T-helper 2 cell treated with Interferon-gamma antibody and Interleukin-4, amounts not matched to agents 5 μg/mL and 100 μg/mL, for 36 hours (primary cell): ENCODE measurements at regions not wholly inside any gene's neighbourhood (a gene's known extent, or its start where the extent isn't known, plus 50 kb on each side); places are given as distances from the start of the nearest gene placed in this dataset.
"Not testable (repeated sequence)": the region's sequence is repeated elsewhere in the genome, so short reads cannot be mapped to it uniquely, and the experiment has no call there.

Source experiments
- DNase-seq: peaks from one replicate; pipeline ENCODE4 v3.0.0; 2021; ENCODE audit warnings: low spot score
- H3K27ac Mint-ChIP-seq: one replicate; pipeline ENCODE4 v1.8.0; 2021; ENCODE audit warnings: mild to moderate bottlenecking, mixed read lengths
- H3K27me3 Mint-ChIP-seq: one replicate; pipeline ENCODE4 v1.8.0; 2021; ENCODE audit warnings: low read depth, mixed read lengths
- H3K36me3 Mint-ChIP-seq: one replicate; pipeline ENCODE4 v1.8.0; 2021; ENCODE audit warnings: low read depth, mixed read lengths
- H3K4me1 Mint-ChIP-seq: one replicate; pipeline ENCODE4 v1.8.0; 2021; ENCODE audit warnings: low read depth, mixed read lengths
- H3K4me3 Mint-ChIP-seq: one replicate; pipeline ENCODE4 v1.8.0; 2022; ENCODE audit warnings: mild to moderate bottlenecking, moderate library complexity, mixed read lengths
- H3K9me3 Mint-ChIP-seq: one replicate; pipeline ENCODE4 v1.8.0; 2021; ENCODE audit warnings: mixed read lengths

DNA sequence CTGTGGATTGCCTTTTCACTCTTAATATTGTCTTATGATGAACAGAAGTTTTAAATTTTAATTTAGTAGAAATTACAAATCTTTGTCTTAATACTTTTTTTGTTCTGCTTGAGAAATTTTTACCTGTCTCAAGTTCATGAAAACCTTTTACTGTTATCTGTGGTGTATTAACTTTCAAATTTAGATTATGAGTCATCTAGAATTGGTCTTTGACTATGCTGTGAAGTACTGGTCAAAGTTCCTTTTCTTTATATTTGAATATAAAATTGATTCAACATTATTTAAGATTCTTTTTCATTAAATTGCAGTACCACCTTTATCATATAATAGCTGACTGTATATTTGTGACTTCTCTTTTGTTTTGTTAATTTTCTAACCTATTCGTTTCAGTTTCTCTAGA lies 1385.5 kb upstream of the ZEB2 start:
- Mint-ChIP-seq H3K27ac (no peak overlapping the region), H3K4me1 (no peaks in the 10 kb centered on the region), H3K27me3 (no peaks in the 10 kb centered on the region), H3K9me3 (no peaks in the 10 kb centered on the region), H3K4me3 (no peak overlapping the region), H3K36me3 (no peaks in the 10 kb centered on the region)
- no peak for DNase-seq

DNA sequence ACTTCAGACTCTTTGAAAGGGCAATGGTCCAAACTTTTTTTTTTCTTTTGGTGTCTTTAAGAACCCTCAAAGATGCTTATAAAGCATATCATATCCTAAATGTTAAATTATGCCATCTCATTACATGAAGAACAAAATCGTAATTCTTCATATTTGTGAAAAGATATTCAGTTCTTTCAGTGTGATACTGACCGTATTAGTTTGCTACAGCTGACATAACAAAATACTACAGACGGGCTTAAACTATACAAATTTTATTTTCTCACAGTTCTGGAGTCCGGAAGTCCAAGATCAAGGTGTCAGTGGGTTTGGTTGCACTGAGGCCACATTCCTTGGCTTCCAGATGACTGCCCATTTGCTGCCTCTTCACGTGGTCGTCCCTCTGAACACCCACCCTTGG lies 1377.2 kb upstream of the ZEB2 start:
- Mint-ChIP-seq H3K36me3 (no peaks in the 10 kb centered on the region), H3K27ac (no peak overlapping the region), H3K4me1 (no peaks in the 10 kb centered on the region), H3K4me3 (no peak overlapping the region), H3K27me3 (no peaks in the 10 kb centered on the region), H3K9me3 (no peaks in the 10 kb centered on the region)
- DNase-seq: no peak

DNA sequence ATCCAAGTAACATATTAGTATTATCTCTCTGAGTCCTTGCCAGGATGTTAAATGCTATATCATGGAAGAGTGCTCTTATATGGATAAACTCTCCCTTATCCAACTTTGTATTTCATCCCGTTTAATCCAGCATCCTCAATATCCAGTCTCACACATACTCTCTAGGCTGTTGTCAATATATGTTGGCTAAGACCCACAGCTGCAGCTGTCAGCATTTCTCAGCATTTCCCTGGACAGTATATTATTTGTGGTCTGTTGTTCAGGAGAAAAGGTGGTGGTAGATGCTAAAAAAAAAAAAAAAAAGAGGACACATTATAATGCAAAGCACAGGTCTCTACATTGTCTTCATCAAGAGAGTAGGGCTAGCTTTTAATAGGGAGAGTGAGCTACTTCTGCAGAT lies 1368.0 kb upstream of the ZEB2 start:
- no peak for DNase-seq
- H3K4me1 Mint-ChIP-seq: no peaks in the 10 kb centered on the region
- no peaks in the 10 kb centered on the region for H3K36me3 Mint-ChIP-seq

DNA sequence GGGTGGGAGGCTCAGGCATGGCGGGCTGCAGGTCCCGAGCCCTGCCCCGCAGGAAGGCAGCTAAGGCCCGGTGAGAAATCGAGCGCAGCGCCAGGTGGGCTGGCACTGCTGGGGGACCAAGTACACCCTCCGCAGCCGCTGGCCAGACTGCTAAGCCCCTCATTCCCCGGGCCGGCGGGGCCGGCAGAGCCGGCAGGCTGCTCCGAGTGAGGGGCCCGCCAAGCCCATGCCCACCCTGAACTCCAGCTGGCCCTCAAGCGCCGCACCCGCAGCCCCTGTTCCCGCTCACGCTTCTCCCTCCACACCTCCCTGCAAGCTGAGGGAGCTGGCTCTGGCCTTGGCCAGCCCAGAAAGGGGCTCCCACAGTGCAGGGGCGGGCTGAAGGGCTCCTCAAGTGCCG lies 1361.1 kb upstream of the ZEB2 start:
- H3K27me3 Mint-ChIP-seq, H3K4me1 Mint-ChIP-seq, H3K36me3 Mint-ChIP-seq, H3K27ac Mint-ChIP-seq, H3K9me3 Mint-ChIP-seq, DNase-seq, H3K4me3 Mint-ChIP-seq: not testable (repeated sequence)

More for the DNA sequence above, 1368.0 kb upstream of the ZEB2 start:
- no peaks in the 10 kb centered on the region for H3K27me3 Mint-ChIP-seq
- H3K27ac Mint-ChIP-seq: no peak overlapping the region
- no peak overlapping the region for H3K4me3 Mint-ChIP-seq
- no peaks in the 10 kb centered on the region for H3K9me3 Mint-ChIP-seq

DNA sequence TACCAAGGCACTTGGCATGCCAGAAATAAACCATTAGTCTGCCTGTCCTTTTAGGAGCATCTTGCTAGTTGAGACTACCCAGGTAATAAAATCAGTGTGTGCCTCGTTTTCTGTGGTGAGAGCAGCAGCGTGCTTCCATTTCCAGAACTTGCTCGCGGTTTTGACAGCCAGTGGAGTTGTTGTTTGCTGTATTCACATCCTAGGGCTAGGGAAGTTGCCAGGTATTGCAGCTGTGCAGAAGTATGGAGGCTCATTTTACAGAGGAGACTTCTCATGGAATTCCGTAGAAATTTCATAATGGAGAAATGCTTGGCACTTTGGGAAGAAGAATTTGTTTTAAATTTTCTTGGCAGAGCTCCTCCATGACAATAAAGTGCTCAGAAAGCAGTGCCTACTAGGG lies 1355.1 kb upstream of the ZEB2 start:
- Mint-ChIP-seq H3K4me1 (no peaks in the 10 kb centered on the region), H3K4me3 (no peak overlapping the region), H3K27me3 (no peaks in the 10 kb centered on the region), H3K36me3 (no peaks in the 10 kb centered on the region), H3K27ac (no peak overlapping the region), H3K9me3 (no peaks in the 10 kb centered on the region)
- no peak for DNase-seq

DNA sequence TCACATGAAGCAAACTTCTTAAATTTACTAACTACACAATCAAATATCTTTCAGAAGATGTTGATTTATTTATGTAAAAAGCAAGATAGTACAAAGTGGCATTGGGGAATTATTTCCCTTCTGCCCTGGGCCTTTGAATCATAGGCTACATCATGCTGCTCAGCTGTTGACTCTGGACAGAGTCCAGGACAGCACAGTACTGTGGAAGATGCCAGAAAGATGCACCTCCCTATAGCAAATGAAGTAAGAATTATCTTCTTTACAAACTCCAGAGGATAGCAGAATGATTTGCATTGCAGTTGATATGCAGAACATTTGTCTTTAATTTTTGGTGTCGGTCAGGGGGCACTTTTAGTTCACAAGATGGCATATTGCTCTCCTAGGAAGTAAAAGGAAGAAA lies 1354.5 kb upstream of the ZEB2 start:
- DNase-seq: no peak

DNA sequence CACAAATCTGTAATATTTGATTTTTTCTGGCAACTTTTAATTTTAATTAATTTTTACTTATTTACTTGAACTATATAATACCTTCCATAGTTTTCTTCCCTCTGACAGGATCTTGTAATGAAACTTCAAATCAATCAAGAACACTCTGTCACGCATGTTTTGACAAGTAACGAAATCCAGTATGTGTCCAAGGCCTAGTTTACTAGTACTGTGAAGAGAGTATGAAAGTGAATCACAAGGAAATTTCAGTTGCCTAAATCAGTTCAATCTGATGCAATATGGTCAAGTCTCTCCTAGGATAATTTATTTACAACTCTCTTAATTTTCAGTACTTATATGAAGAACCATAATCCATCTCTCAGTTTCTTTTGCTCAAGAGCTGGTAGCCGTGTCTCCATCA lies 1344.6 kb upstream of the ZEB2 start:
- H3K36me3 Mint-ChIP-seq: no peaks in the 10 kb centered on the region
- H3K9me3 Mint-ChIP-seq: no peaks in the 10 kb centered on the region
- no peak for DNase-seq
- H3K4me3 Mint-ChIP-seq: no peak overlapping the region
- no peak overlapping the region for H3K27ac Mint-ChIP-seq
- no peaks in the 10 kb centered on the region for H3K27me3 Mint-ChIP-seq
- H3K4me1 Mint-ChIP-seq: no peaks in the 10 kb centered on the region

More for the DNA sequence above, 1354.5 kb upstream of the ZEB2 start:
- Mint-ChIP-seq H3K4me3 (no peak overlapping the region), H3K27ac (no peak overlapping the region), H3K36me3 (no peaks in the 10 kb centered on the region), H3K4me1 (no peaks in the 10 kb centered on the region), H3K9me3 (no peaks in the 10 kb centered on the region), H3K27me3 (no peaks in the 10 kb centered on the region)

DNA sequence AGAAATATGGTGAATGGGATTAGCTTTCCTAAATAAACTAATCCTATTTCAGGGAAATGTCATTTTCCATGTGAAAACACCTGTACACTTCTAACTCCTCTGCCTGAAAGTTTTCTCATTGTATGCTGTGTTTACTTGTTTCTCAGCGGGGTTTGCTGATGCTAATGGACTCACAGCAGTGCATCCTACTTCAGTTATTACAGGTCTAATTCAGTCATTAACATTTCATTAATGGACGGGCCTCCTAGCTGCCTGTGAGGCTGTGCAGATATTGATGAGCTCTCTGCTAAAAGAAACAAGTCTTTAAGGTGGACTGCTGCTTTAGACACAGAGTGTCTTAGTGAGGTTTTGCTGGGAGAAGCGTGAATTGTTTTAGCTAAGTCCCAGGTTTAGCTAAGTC lies 1342.0 kb upstream of the ZEB2 start:
- H3K27me3 Mint-ChIP-seq: no peaks in the 10 kb centered on the region
- H3K4me1 Mint-ChIP-seq: no peaks in the 10 kb centered on the region
- H3K9me3 Mint-ChIP-seq: no peaks in the 10 kb centered on the region
- no peak overlapping the region for H3K27ac Mint-ChIP-seq
- no peak overlapping the region for H3K4me3 Mint-ChIP-seq
- DNase-seq: no peak
- no peaks in the 10 kb centered on the region for H3K36me3 Mint-ChIP-seq

DNA sequence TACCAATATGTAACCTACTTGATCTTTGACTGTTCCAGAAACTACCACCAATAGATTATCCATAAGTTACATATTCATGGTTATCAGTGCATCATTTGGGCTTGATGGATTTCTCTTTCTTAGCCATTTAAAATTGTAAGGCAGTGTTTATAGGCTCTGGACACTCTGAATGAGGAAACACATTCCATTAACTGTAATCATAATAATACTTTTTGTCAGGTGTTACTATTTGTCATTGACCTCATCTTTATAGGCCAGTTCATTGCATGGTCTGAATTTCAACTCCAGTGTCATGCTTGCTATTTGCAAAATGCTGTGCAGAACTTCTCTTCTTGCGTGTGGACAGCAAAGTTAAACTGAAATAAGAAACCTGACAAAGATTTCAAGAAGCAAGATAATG lies 1340.2 kb upstream of the ZEB2 start:
- Mint-ChIP-seq H3K9me3 (no peaks in the 10 kb centered on the region), H3K27ac (no peak overlapping the region), H3K27me3 (no peaks in the 10 kb centered on the region), H3K4me3 (no peak overlapping the region), H3K36me3 (no peaks in the 10 kb centered on the region), H3K4me1 (no peaks in the 10 kb centered on the region)
- no peak for DNase-seq

DNA sequence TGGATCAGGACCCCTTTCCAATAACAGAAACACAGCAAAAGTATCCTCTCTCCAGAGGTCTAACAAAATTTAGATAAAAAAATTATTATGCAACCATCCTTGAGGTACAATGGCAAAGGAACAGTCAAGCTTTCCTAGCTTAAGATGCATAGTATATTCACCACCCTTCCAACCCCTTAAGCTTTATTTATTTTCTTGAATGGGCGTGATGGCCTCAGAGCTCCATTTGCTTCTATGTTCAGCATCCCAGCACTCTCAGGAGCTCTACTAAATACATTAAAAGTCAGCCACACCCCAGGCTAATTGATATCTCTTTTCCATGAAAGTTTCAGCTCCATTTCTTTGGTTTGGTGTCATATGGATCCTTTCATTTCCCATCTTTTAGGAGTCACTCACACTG lies 1335.2 kb upstream of the ZEB2 start:
- Mint-ChIP-seq H3K36me3 (no peaks in the 10 kb centered on the region), H3K27me3 (no peaks in the 10 kb centered on the region), H3K9me3 (no peaks in the 10 kb centered on the region), H3K4me1 (no peaks in the 10 kb centered on the region), H3K27ac (no peak overlapping the region), H3K4me3 (no peak overlapping the region)
- DNase-seq: no peak

DNA sequence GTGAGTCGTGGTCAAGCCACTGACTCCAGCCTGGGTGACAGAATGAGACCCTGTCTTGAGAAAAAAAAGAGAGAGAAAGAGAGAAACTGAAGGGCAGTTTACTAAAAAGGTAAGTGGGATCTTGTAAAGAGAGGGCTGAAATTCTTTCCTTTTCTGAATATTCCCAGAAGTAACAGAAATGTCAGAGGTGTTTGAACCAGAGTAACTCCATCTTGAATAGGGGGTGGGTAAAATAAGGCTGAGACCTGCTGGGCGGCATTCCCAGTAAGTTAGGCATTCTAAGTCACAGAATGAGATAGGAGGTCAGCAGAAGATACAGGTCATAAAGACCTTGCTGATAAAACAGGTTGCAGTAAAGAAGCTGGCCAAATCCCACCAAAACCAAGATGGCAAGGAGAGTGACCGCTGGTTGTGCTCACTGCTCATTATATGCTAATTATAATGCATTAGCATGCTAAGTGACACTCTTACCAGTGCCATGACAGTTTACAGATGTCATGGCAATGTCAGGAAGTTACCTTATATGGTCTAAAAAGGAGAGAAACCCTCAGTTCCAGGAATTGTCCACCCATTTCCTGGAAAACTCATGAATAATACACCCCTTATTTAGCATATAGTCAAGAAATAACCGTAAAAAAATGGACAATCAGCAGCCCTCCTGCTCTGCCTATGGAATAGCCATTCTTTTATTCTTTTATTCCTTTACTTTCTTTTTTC lies 1334.3 kb upstream of the ZEB2 start:
- H3K36me3 Mint-ChIP-seq: no peaks in the 10 kb centered on the region
- H3K4me3 Mint-ChIP-seq: no peak overlapping the region
- DNase-seq: no peak
- H3K27me3 Mint-ChIP-seq: no peaks in the 10 kb centered on the region
- no peak overlapping the region for H3K27ac Mint-ChIP-seq
- no peaks in the 10 kb centered on the region for H3K4me1 Mint-ChIP-seq
- H3K9me3 Mint-ChIP-seq: no peaks in the 10 kb centered on the region

DNA sequence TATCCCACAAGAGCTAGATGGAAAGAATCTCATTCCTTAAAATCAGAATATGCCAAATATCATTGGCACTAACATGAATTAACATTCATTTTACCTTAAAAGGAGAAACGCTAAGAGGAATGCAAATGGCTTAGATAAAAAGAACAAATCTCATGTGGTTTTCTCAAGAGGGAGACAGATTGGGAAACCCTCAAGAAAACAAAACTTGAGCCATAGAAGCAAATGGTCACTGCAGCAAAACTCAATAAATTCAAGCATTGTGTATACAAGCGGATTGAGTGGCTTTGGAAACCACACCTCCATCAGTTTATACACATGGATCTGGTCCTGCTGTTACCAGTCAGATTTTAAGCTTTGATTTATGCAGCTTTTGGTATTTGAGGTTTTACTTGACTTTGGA lies 1331.8 kb upstream of the ZEB2 start:
- Mint-ChIP-seq H3K27me3 (no peaks in the 10 kb centered on the region), H3K4me1 (no peaks in the 10 kb centered on the region), H3K9me3 (no peaks in the 10 kb centered on the region), H3K27ac (no peak overlapping the region), H3K4me3 (no peak overlapping the region), H3K36me3 (no peaks in the 10 kb centered on the region)
- DNase-seq: no peak

DNA sequence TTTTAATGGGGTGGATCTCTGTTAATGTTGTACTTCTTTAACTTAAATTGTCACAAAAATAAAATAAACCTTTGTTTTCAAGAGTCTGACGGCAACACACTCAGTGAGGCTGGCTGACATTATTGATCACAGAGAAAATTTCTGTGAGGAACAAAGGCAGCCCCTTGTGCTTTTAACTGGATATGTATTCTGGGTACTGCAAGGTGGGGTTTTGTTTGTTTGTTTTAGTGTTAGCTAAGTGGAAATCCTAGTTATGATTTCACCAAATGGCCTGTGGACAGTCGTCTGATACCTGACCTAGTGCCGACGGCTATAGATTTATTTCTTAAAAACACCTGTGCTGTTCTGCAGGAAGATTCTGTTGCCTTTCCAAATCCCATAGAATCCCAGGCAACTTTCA lies 1329.5 kb upstream of the ZEB2 start:
- H3K36me3 Mint-ChIP-seq: no peaks in the 10 kb centered on the region
- H3K4me3 Mint-ChIP-seq: no peak overlapping the region
- H3K9me3 Mint-ChIP-seq: no peaks in the 10 kb centered on the region
- DNase-seq: no peak
- no peaks in the 10 kb centered on the region for H3K27me3 Mint-ChIP-seq
- H3K27ac Mint-ChIP-seq: no peak overlapping the region
- H3K4me1 Mint-ChIP-seq: no peaks in the 10 kb centered on the region

DNA sequence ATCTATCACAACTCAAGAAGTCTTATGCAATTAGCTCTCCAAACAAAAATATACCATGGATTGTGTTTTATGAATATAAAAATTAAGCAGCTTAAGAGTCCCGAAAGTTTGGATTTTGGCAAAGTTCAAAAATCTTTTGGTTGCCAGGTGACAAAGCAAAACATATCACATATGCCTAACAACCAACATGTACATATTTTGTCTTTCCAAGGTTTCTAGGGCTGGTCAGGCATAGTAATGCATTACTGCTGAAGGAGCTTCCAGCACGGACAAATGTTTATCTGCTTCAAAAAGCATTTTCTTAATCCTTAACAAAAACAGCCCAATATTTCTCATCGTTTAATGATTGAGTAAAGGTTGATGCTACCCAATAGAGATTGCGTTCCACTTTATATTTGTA lies 1327.1 kb upstream of the ZEB2 start:
- Mint-ChIP-seq H3K27ac (no peak overlapping the region), H3K27me3 (no peaks in the 10 kb centered on the region), H3K4me3 (no peak overlapping the region), H3K4me1 (no peaks in the 10 kb centered on the region), H3K36me3 (no peaks in the 10 kb centered on the region), H3K9me3 (no peaks in the 10 kb centered on the region)
- DNase-seq: no peak

DNA sequence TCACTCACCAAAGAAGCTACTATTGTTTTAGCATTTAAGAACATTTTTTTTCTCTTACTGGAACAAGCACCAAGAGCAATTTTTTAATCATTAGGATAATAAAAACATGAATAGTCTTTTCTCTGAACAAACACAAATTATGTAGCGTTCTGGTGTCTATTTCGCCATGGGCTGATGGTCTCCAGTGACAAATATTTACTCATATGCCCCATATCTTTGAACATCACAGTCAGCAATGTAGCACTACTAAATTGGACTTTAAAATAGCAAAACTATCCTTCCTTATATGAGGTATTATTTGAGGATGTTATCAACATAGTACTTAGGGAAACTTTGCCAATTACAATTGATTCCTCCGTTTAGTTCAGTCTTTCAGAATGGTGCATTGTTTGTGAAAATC lies 1326.0 kb upstream of the ZEB2 start:
- Mint-ChIP-seq H3K9me3 (no peaks in the 10 kb centered on the region), H3K27me3 (no peaks in the 10 kb centered on the region), H3K4me3 (no peak overlapping the region), H3K27ac (no peak overlapping the region), H3K4me1 (no peaks in the 10 kb centered on the region), H3K36me3 (no peaks in the 10 kb centered on the region)
- DNase-seq: no peak
